Kidney epithelial cell (primary cell): ENCODE measurements at regions not wholly inside any gene's neighbourhood (a gene's known extent, or its start where the extent isn't known, plus 50 kb on each side); places are given as distances from the start of the nearest gene placed in this dataset.
"Not testable (repeated sequence)": the region's sequence is repeated elsewhere in the genome, so short reads cannot be mapped to it uniquely, and the experiment has no call there.

Source experiments
- DNase-seq: peaks from one replicate; pipeline ENCODE4 v3.0.0-alpha.2; 2010; ENCODE audit warnings: low read depth
- H3K27me3 ChIP-seq: 2 replicates; pipeline ENCODE4 v1.6.0; 2011; ENCODE audit warnings: low read length; ENCODE audit not compliant: control insufficient read depth, insufficient read depth
- H3K36me3 ChIP-seq: 2 replicates; pipeline ENCODE4 v1.5.1; 2011; ENCODE audit warnings: low read length; ENCODE audit not compliant: control insufficient read depth, insufficient read depth
- H3K4me3 ChIP-seq: 2 replicates; pipeline ENCODE4 v1.5.1; 2011; ENCODE audit warnings: low read depth, mild to moderate bottlenecking, control low read depth, low read length

- not testable (repeated sequence) for H3K36me3 ChIP-seq, H3K4me3 ChIP-seq, DNase-seq, H3K27me3 ChIP-seq
Observed at GRCh38 chr7:153964481-153965112, 87.6 kb upstream of the DPP6 start.

DNA sequence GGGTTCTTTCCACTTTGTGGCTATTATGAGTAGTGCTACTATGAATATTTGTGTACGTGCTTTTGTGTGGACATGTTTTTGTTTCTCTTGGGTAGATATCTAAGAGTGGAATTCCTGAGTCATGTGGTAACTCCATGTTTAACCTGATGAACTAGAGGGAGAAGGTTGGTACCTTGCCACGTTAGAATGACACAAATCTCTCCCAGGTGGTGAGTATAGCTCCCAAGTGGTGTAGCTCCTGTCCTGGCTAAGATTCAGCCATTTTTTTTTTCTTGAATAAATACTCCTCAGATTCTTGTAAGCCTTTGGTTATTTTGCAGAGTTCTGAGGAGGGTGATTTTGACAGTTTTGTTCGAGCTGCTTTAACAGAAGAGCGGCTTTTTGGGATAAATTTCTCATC, 83.2 kb upstream of the DPP6 start:
- not testable (repeated sequence) for H3K36me3 ChIP-seq, H3K27me3 ChIP-seq, H3K4me3 ChIP-seq, DNase-seq

DNA sequence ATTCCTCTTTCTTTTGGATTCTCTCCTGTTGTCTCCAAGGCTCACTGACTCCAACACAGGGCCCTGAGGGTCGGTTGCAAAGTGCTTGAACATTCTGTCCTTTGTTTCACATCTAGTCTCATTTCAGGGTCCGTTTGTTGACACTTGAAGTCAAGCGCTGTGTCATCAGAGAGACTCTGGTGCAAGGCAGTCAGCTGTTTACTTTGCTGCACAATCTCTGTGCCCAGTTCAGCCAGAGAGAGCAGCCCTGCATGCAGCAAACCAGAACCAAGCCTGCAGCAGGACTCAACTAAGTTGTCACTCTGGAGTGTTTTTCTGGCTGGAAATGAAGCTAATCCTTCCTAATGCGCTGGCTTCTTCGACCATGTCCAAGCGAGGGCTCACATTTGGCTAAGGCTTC, 77.6 kb upstream of the DPP6 start:
- H3K27me3 ChIP-seq, DNase-seq, H3K36me3 ChIP-seq, H3K4me3 ChIP-seq: not testable (repeated sequence)

- not testable (repeated sequence) for H3K36me3 ChIP-seq, H3K4me3 ChIP-seq, DNase-seq, H3K27me3 ChIP-seq
Observed at GRCh38 chr7:153976745-153977144, 75.5 kb upstream of the DPP6 start.

- H3K27me3 ChIP-seq, H3K36me3 ChIP-seq, DNase-seq, H3K4me3 ChIP-seq: not testable (repeated sequence)
Observed at GRCh38 chr7:153983186-153983585, 69.0 kb upstream of the DPP6 start.

- not testable (repeated sequence) for H3K36me3 ChIP-seq, DNase-seq, H3K27me3 ChIP-seq, H3K4me3 ChIP-seq
Observed at GRCh38 chr7:153989066-153989627, 63.1 kb upstream of the DPP6 start.

DNA sequence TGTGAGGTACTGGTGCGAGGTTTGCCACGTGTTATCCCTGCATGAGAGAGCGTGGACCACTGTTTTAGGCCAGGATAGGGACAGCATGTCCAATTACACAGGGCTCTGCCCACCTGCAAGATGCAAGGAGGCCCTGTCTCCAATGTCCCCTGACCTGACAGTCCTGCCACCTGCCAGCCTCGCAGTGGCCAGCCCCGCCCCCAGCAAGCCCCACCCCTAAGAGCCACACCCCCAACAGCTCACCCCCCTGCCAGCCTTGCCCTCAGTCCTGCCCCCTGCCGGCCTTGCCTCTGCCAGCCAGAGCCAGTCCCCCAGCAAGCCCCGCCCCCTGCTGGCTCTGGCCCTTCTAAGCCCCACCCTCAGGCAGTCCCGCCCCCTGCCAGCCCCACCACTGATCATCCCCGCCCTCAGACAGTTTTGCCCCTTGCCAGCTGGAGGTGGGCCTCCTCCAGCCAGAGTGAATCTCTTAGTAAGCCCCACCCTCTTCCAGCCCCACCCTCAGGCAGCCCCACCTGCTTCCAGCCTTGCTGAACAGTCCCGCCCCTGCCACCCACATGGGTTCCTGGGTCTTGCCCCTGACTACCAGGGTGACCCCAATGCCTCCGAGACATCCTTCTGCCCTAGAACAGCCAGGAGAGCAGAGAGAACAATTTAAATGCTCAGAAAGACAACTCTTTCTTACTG, 62.3 kb upstream of the DPP6 start:
- not testable (repeated sequence) for H3K27me3 ChIP-seq, H3K36me3 ChIP-seq, H3K4me3 ChIP-seq, DNase-seq

DNA sequence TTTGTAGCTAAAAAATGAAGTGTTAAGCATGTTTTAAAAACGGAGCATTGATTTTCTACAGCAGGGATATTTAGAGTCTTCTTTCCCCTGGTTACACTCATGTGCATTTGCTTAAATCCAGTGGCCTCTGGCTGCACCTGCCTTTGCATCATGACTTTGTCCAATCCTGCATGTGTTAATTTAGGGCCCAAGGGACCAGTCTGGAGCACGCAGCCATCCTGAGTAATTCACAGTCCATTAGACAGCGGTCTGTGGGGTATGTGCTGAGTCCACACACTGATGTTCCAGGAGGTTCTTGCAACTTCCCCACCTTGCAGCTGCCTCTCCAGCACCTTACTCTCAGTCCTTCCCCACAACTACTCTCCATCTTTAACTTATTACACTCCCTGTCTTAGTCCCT, 60.7 kb upstream of the DPP6 start:
- not testable (repeated sequence) for H3K36me3 ChIP-seq, DNase-seq, H3K4me3 ChIP-seq, H3K27me3 ChIP-seq

DNA sequence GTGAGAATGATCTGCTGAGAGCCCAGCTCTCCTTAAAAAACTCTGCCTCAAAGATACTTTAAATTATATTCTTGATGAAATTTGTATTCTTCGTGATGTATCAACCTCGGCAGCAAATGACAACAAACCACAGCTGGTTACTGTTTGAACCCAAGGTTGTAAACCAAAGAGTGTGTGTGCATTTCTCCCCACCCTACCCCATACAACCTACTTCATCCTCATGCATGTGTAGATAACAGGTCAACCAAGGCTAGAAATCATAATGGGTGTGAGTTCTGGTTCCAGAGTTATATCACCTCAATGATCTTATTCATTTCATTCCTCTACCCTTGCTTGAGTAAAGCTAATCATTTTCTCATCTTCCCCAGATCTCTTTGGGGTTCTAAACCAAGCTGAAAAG, 58.8 kb upstream of the DPP6 start:
- H3K27me3 ChIP-seq, H3K36me3 ChIP-seq, H3K4me3 ChIP-seq, DNase-seq: not testable (repeated sequence)

- H3K4me3 ChIP-seq, H3K27me3 ChIP-seq, DNase-seq, H3K36me3 ChIP-seq: not testable (repeated sequence)
Observed at GRCh38 chr7:153998896-153999295, 53.3 kb upstream of the DPP6 start.
